ENCODE measurements at regions not wholly inside any gene's neighbourhood (a gene's known extent, or its start where the extent isn't known, plus 50 kb on each side); places are given as distances from the start of the nearest gene placed in this dataset.

DNA sequence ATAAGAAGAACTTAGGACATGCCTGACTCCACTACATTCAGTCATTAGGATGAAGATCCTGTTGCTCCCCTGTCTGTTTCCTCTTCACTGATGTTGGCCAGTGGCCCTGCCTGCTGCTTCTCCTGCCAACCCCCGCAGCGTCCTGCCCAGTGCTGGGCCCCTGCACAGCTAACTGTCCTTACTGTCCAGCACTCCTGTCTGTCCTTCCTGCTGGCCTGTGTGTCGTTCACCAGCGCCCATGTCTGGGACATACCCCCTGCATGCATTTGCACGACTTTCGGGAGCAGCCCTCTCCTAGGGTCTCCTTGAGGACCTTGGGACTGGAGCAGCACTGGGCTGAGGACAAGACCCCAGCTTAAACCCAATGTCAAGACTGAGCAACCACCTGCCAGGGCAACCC is 547.6 kb downstream of the BNC2 start:
- no peak overlapping the region for H3K4me2 ChIP-seq (ENCODE audit: control insufficient read depth, extremely low read depth, insufficient read depth, low read depth, low read length)
- no peak overlapping the region for H2AFZ ChIP-seq (ENCODE audit: control insufficient read depth, low read length)
- TF ChIP-seq, protein P1, sequence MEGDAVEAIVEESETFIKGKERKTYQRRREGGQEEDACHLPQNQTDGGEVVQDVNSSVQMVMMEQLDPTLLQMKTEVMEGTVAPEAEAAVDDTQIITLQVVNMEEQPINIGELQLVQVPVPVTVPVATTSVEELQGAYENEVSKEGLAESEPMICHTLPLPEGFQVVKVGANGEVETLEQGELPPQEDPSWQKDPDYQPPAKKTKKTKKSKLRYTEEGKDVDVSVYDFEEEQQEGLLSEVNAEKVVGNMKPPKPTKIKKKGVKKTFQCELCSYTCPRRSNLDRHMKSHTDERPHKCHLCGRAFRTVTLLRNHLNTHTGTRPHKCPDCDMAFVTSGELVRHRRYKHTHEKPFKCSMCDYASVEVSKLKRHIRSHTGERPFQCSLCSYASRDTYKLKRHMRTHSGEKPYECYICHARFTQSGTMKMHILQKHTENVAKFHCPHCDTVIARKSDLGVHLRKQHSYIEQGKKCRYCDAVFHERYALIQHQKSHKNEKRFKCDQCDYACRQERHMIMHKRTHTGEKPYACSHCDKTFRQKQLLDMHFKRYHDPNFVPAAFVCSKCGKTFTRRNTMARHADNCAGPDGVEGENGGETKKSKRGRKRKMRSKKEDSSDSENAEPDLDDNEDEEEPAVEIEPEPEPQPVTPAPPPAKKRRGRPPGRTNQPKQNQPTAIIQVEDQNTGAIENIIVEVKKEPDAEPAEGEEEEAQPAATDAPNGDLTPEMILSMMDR (optimal IDR thresholded peaks at IDR 0.05 in 1 of 3, IDR thresholded peaks at IDR 0.05 in 1 of 3, conservative IDR thresholded peaks at IDR 0.05 in 1 of 3; ENCODE audit: extremely low read depth in 1 of 3, insufficient read depth in 2 of 3, low read length in 3 of 3), result no peak
- TF ChIP-seq EZH2 (IDR thresholded peaks at IDR 0.05; ENCODE audit: low read length), result no peak
- no peaks in the 10 kb centered on the region for H3K36me3 ChIP-seq (ENCODE audit: control insufficient read depth in 2 of 2, extremely low read depth in 1 of 2, insufficient read depth in 2 of 2, low read length in 2 of 2)
- FAIRE-seq, result no peak
- no peaks in the 10 kb centered on the region for H3K9me3 ChIP-seq (ENCODE audit: control insufficient read depth, low read depth, low read length)
- H3K27ac ChIP-seq (ENCODE audit: control insufficient read depth, insufficient read depth, low read length), result no peak overlapping the region
- peaks cover 3% of the 10 kb centered on the region for H3K4me1 ChIP-seq (ENCODE audit: control insufficient read depth, extremely low read depth, insufficient read depth, low read length)
- no peaks in the 10 kb centered on the region for H4K20me1 ChIP-seq (ENCODE audit: control insufficient read depth, extremely low read depth, insufficient read depth, low read length)
- dilution Hi-C loops (cut with MboI; ENCODE audit: extremely low pct_ligation_motif_present, low sequenced_read_pairs), result no loop called here
- no peaks in the 10 kb centered on the region for H3K79me2 ChIP-seq (ENCODE audit: control insufficient read depth, insufficient read depth, low read length)
- H3K27me3 ChIP-seq (ENCODE audit: control insufficient read depth, extremely low read depth, insufficient read depth, low read length), result no peaks in the 10 kb centered on the region
- H3K9me1 ChIP-seq (ENCODE audit: control insufficient read depth, extremely low read depth, insufficient read depth, low read length), result no peaks in the 10 kb centered on the region
- H3K4me3 ChIP-seq (ENCODE audit: control insufficient read depth in 2 of 3, extremely low read depth in 1 of 3, insufficient read depth in 2 of 3, low read depth in 1 of 3, low read length in 3 of 3), result no peak overlapping the region
- no peak for DNase-seq (ENCODE audit: low read depth, low spot score)
- no peak overlapping the region for H3K9ac ChIP-seq (ENCODE audit: control insufficient read depth, extremely low read depth, insufficient read depth, low read length)

GRCh38 chr9:16325966-16326365 is 544.5 kb downstream of the BNC2 start:
- Histone ChIP-seq H3K27ac (ENCODE audit: control insufficient read depth, insufficient read depth, low read length) (no peak overlapping the region), H3K9me3 (ENCODE audit: control insufficient read depth, low read depth, low read length) (no peaks in the 10 kb centered on the region), H3K4me1 (ENCODE audit: control insufficient read depth, extremely low read depth, insufficient read depth, low read length) (peaks cover 3% of the 10 kb centered on the region), H3K9me1 (ENCODE audit: control insufficient read depth, extremely low read depth, insufficient read depth, low read length) (no peaks in the 10 kb centered on the region), H2AFZ (ENCODE audit: control insufficient read depth, low read length) (no peak overlapping the region), H3K79me2 (ENCODE audit: control insufficient read depth, insufficient read depth, low read length) (no peaks in the 10 kb centered on the region), H3K9ac (ENCODE audit: control insufficient read depth, extremely low read depth, insufficient read depth, low read length) (no peak overlapping the region), H3K36me3 (ENCODE audit: control insufficient read depth in 2 of 2, extremely low read depth in 1 of 2, insufficient read depth in 2 of 2, low read length in 2 of 2) (no peaks in the 10 kb centered on the region), H4K20me1 (ENCODE audit: control insufficient read depth, extremely low read depth, insufficient read depth, low read length) (no peaks in the 10 kb centered on the region), H3K27me3 (ENCODE audit: control insufficient read depth, extremely low read depth, insufficient read depth, low read length) (no peaks in the 10 kb centered on the region), H3K4me2 (ENCODE audit: control insufficient read depth, extremely low read depth, insufficient read depth, low read depth, low read length) (no peak overlapping the region), H3K4me3 (ENCODE audit: control insufficient read depth in 2 of 3, extremely low read depth in 1 of 3, insufficient read depth in 2 of 3, low read depth in 1 of 3, low read length in 3 of 3) (no peak overlapping the region)
- FAIRE-seq (no peak), DNase-seq (ENCODE audit: low read depth, low spot score) (no peak)
- dilution Hi-C loops (cut with MboI; ENCODE audit: extremely low pct_ligation_motif_present, low sequenced_read_pairs), result no loop called here
- TF ChIP-seq EZH2 (IDR thresholded peaks at IDR 0.05; ENCODE audit: low read length), result no peak

DNA sequence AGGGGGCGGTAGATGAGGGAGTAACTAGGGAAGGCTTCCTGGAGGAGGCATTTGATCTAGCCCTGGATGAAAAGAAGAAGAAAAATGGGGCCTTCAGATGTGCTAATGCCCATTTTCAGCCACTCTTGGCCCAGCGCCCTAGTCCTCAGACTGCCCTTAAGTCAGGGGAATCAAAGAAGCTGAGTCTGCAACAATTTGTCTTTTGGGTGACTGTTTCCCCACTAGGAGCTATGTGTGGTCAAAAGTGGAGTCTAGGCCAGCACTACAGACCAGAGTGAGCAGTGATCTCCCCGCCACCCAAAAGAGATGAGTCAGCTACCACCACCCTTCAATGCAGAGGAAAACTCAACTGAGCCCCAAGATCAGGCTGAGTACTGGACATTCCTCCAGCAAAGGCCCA is 542.1 kb downstream of the BNC2 start:
- Histone ChIP-seq H3K27me3 (ENCODE audit: control insufficient read depth, extremely low read depth, insufficient read depth, low read length) (no peaks in the 10 kb centered on the region), H4K20me1 (ENCODE audit: control insufficient read depth, extremely low read depth, insufficient read depth, low read length) (no peaks in the 10 kb centered on the region), H3K9ac (ENCODE audit: control insufficient read depth, extremely low read depth, insufficient read depth, low read length) (no peak overlapping the region), H3K9me3 (ENCODE audit: control insufficient read depth, low read depth, low read length) (no peaks in the 10 kb centered on the region), H3K79me2 (ENCODE audit: control insufficient read depth, insufficient read depth, low read length) (no peaks in the 10 kb centered on the region), H3K4me1 (ENCODE audit: control insufficient read depth, extremely low read depth, insufficient read depth, low read length) (no peaks in the 10 kb centered on the region), H3K4me3 (ENCODE audit: control insufficient read depth in 2 of 3, extremely low read depth in 1 of 3, insufficient read depth in 2 of 3, low read depth in 1 of 3, low read length in 3 of 3) (no peak overlapping the region), H3K27ac (ENCODE audit: control insufficient read depth, insufficient read depth, low read length) (no peak overlapping the region), H3K4me2 (ENCODE audit: control insufficient read depth, extremely low read depth, insufficient read depth, low read depth, low read length) (no peak overlapping the region), H3K9me1 (ENCODE audit: control insufficient read depth, extremely low read depth, insufficient read depth, low read length) (no peaks in the 10 kb centered on the region), H3K36me3 (ENCODE audit: control insufficient read depth in 2 of 2, extremely low read depth in 1 of 2, insufficient read depth in 2 of 2, low read length in 2 of 2) (no peaks in the 10 kb centered on the region), H2AFZ (ENCODE audit: control insufficient read depth, low read length) (no peak overlapping the region)
- dilution Hi-C loops (cut with MboI; ENCODE audit: extremely low pct_ligation_motif_present, low sequenced_read_pairs), result no loop called here
- no peak for TF ChIP-seq EZH2 (IDR thresholded peaks at IDR 0.05; ENCODE audit: low read length)
- TF ChIP-seq, protein P1 (optimal IDR thresholded peaks at IDR 0.05 in 1 of 3, IDR thresholded peaks at IDR 0.05 in 1 of 3, conservative IDR thresholded peaks at IDR 0.05 in 1 of 3; ENCODE audit: extremely low read depth in 1 of 3, insufficient read depth in 2 of 3, low read length in 3 of 3), result no peak
- DNase-seq (ENCODE audit: low read depth, low spot score), result no peak
- FAIRE-seq, result no peak
